ENCODE measurements at regions not wholly inside any gene's neighbourhood (a gene's known extent, or its start where the extent isn't known, plus 50 kb on each side); places are given as distances from the start of the nearest gene placed in this dataset.

DNA sequence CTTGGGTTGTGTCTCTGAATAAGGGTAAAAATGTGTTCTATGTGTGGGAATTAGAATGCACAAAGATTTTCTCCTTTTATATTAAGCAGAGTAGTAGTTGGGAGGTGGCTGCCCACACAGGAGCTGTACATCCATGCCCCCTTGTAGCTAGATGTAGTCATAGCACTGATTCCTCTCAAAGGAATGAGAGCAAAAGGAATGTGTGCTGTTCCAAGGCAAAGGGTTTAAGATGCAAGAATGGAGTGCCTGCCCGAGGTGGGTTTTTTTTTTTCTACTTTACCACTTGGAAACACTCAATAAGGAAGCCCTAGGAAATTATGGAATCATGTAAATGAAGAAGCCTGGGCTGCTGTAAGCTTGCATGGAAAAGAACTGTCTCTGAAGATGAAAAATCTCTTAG lies 2183.2 kb upstream of the AGA start:
- no peaks in the 10 kb centered on the region for H3K9me3 Mint-ChIP-seq
- no peak overlapping the region for H3K4me3 Mint-ChIP-seq
- H3K4me1 Mint-ChIP-seq, result no peaks in the 10 kb centered on the region
- H3K27ac Mint-ChIP-seq, result no peak overlapping the region
- H3K27me3 Mint-ChIP-seq (ENCODE audit: low read depth), result no peaks in the 10 kb centered on the region
- H3K36me3 Mint-ChIP-seq (ENCODE audit: low read depth), result no peaks in the 10 kb centered on the region
- TF ChIP-seq, protein P1, sequence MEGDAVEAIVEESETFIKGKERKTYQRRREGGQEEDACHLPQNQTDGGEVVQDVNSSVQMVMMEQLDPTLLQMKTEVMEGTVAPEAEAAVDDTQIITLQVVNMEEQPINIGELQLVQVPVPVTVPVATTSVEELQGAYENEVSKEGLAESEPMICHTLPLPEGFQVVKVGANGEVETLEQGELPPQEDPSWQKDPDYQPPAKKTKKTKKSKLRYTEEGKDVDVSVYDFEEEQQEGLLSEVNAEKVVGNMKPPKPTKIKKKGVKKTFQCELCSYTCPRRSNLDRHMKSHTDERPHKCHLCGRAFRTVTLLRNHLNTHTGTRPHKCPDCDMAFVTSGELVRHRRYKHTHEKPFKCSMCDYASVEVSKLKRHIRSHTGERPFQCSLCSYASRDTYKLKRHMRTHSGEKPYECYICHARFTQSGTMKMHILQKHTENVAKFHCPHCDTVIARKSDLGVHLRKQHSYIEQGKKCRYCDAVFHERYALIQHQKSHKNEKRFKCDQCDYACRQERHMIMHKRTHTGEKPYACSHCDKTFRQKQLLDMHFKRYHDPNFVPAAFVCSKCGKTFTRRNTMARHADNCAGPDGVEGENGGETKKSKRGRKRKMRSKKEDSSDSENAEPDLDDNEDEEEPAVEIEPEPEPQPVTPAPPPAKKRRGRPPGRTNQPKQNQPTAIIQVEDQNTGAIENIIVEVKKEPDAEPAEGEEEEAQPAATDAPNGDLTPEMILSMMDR (IDR thresholded peaks at IDR 0.05; ENCODE audit: unreplicated experiment in 3 of 3), result no peak

DNA sequence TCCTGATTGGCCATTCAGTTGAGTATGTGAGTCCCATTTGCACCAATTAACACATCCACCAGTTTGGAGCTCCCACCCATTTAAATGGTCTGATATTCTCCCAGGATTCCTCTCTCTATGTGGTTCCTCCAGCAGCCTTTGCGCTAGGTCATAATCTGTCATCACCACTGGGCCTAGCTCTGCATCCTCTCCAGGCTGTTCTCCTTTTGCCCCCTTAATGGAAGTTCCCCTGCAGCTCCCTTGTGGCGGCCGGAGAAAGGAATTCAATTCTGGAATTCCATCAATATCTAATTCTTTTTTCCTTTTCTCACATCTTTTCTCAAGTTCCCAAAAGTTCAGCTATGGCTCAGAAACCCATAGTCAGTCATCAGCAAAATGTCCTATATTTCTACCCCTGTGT lies 2184.4 kb upstream of the AGA start:
- Mint-ChIP-seq H3K27ac (no peak overlapping the region), H3K4me3 (no peak overlapping the region), H3K4me1 (no peaks in the 10 kb centered on the region), H3K36me3 (ENCODE audit: low read depth) (no peaks in the 10 kb centered on the region), H3K27me3 (ENCODE audit: low read depth) (no peaks in the 10 kb centered on the region), H3K9me3 (no peaks in the 10 kb centered on the region)
- TF ChIP-seq, protein P1 (IDR thresholded peaks at IDR 0.05; ENCODE audit: unreplicated experiment in 3 of 3), result no peak

DNA sequence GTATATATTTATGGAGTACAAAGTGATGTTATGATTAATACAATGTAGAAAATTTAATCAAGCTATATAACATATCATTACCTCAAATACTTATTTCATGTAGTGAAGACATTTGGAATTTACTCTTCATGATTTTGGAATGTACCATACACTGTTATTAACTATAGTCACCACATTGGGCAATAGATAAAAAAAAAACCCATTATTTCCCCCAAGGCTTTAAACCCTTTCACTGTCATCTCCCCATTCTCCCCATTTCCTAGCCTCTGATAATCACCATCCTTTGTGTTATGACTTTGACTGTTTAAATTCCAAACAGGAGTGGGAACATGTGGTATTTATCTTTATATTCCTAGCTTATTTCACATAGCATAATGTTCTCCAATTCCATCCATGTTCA lies 2189.1 kb upstream of the AGA start:
- H3K27ac Mint-ChIP-seq, result no peak overlapping the region
- H3K9me3 Mint-ChIP-seq, result peaks cover 5% of the 10 kb centered on the region
- TF ChIP-seq, protein P1 (IDR thresholded peaks at IDR 0.05; ENCODE audit: unreplicated experiment in 3 of 3), result no peak
- H3K4me1 Mint-ChIP-seq, result no peaks in the 10 kb centered on the region
- no peaks in the 10 kb centered on the region for H3K36me3 Mint-ChIP-seq (ENCODE audit: low read depth)
- H3K4me3 Mint-ChIP-seq, result no peak overlapping the region
- H3K27me3 Mint-ChIP-seq (ENCODE audit: low read depth), result no peaks in the 10 kb centered on the region

DNA sequence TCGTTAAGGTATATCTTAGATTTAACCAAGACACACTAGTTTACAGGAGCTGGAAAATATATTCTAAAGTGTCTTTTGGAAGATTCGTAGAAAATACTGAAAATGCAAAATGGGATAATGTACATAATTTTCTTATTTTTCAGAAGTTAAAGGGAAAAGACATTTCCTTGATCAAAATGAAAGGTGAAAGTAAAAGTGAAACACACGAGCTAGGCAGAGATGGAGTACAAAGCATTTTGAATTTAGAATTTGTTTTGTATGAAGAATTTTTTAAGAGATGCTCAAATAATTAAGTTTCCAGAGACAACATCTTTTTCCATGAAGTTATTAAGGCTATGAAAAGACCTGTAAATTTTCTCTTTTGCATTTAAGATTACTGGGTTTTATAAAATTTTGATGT lies 2192.6 kb upstream of the AGA start:
- Mint-ChIP-seq H3K4me1 (no peaks in the 10 kb centered on the region), H3K36me3 (ENCODE audit: low read depth) (no peaks in the 10 kb centered on the region), H3K4me3 (no peak overlapping the region), H3K27ac (no peak overlapping the region), H3K9me3 (peaks cover 11% of the 10 kb centered on the region), H3K27me3 (ENCODE audit: low read depth) (no peaks in the 10 kb centered on the region)
- TF ChIP-seq, protein P1 (IDR thresholded peaks at IDR 0.05; ENCODE audit: unreplicated experiment in 3 of 3), result no peak

DNA sequence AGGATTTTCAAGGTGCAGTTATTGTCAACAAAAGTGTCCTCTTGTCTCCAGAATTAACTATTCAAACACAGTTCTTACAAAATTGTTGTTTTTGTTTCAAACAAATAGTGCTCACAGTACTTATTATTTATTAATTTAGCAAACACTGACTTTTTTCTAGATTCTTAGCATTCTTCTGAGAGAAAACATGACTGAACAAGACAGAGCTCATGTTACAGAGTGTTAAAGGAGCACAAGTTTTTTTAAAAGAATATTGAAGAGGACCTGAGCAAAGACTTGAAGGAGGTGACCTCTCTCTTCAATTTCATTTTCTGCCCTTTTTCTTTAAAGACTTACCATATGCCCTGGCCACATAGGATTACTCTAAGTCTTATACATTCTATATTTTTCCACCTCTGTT lies 2220.3 kb upstream of the AGA start:
- Mint-ChIP-seq H3K27ac (no peak overlapping the region), H3K27me3 (ENCODE audit: low read depth) (no peaks in the 10 kb centered on the region)

More for the DNA sequence above, 2220.3 kb upstream of the AGA start:
- H3K4me1 Mint-ChIP-seq, result no peaks in the 10 kb centered on the region
- no peak overlapping the region for H3K4me3 Mint-ChIP-seq
- H3K9me3 Mint-ChIP-seq, result no peaks in the 10 kb centered on the region
- no peaks in the 10 kb centered on the region for H3K36me3 Mint-ChIP-seq (ENCODE audit: low read depth)
- TF ChIP-seq, protein P1 (IDR thresholded peaks at IDR 0.05; ENCODE audit: unreplicated experiment in 3 of 3), result no peak
